Esophagus squamous epithelium (tissue), 5 donors: ENCODE measurements at regions not wholly inside any gene's neighbourhood (a gene's known extent, or its start where the extent isn't known, plus 50 kb on each side); places are given as distances from the start of the nearest gene placed in this dataset.

ENCODE experiments used
- DNase-seq: peaks from one replicate; lab custom pipeline; 2025; lab: John Stamatoyannopoulos, UW
- H3K27ac ChIP-seq, 4 donors: fragments of 200-600 bp; sonication (generic); one replicate each; pipeline ENCODE4 v1.5.1; 2016 to 2019; ENCODE audit warnings: mild to moderate bottlenecking in 1 of 4
- H3K27me3 ChIP-seq, 4 donors: fragments of 200-600 bp; sonication (generic); 1 replicate in 3 of 4; 2 replicates in 1 of 4; pipeline versions ENCODE4 v1.5.1 to v1.6.0; 2017 to 2021; ENCODE audit warnings: antibody characterized with exemption in 1 of 4
- H3K36me3 ChIP-seq, 3 donors: fragments of 200-600 bp; sonication (generic); one replicate each; pipeline ENCODE4 v1.5.1; 2016 to 2019
- H3K4me1 ChIP-seq, 3 donors: fragments of 200-600 bp; sonication (generic); one replicate each; pipeline ENCODE4 v1.5.1; 2017 to 2019
- H3K4me3 ChIP-seq, 4 donors: fragments of 200-600 bp; sonication (generic); 1 replicate in 3 of 4; 2 replicates in 1 of 4; pipeline ENCODE4 v1.5.1; 2016 to 2019; ENCODE audit warnings: mild to moderate bottlenecking in 2 of 4, moderate library complexity in 1 of 4
- H3K9me3 ChIP-seq, 3 donors: fragments of 200-600 bp; sonication (generic); one replicate each; pipeline ENCODE4 v1.5.1; 2016 to 2019
- POLR2A ChIP-seq, 4 donors: fragments of 450-650 bp; IDR thresholded peaks; one replicate each; pipeline ENCODE4 v1.6.1; 2017; ENCODE audit warnings: antibody characterized with exemption in 4 of 4, mild to moderate bottlenecking in 4 of 4, moderate library complexity in 3 of 4
- WGBS, 2 donors: methylation state at CpG; one replicate each; pipeline ENCODE4 v1.1.5; 2018; 5-methylcytosine and 5-hydroxymethylcytosine counted together
- intact Hi-C: fragments of 100-400 bp; cut with DNase I; formaldehyde crosslinking; loops from one replicate; pipeline ENCODE4 v1.15.0; 2022
- TF ChIP-seq, protein P1 (sequence below), 6 experiments: fragments of 450-650 bp in 4 of 6; fragments of 200-600 bp in 2 of 6; sonication (generic) in 2 of 6; IDR thresholded peaks; one replicate each; pipeline ENCODE4 v1.5.1; 2016 to 2019; ENCODE audit warnings: antibody characterized with exemption in 6 of 6, mild to moderate bottlenecking in 4 of 6, moderate library complexity in 4 of 6
- donor health status: DM: yes; HTN: yes; CAD: no.

DNA sequence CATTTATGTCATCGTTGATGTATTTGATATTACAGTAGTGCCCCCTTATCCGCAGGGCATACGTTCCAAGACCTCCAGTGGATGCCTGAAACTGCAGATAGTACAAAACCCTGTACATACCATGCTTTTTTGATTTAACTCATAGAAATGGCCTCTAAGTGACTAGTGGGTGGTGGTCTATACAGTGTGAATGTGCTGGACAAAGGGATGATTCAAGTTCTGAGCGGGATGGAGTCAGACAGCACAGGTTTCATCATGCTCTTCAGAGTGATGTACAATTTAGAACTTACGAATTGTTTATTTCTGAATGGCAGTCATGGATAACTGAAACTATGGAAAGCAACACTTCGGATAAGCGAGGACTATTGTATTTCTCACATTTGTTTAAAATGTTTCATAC lies 473.1 kb upstream of the FANCL start:
- intact Hi-C loops, result no loop called here

GRCh38 chr2:58710795-58711279 lies 469.7 kb upstream of the FANCL start:
- H3K36me3 ChIP-seq, result no peaks in the 10 kb centered on the region
- no peak for DNase-seq
- TF ChIP-seq, protein P1, sequence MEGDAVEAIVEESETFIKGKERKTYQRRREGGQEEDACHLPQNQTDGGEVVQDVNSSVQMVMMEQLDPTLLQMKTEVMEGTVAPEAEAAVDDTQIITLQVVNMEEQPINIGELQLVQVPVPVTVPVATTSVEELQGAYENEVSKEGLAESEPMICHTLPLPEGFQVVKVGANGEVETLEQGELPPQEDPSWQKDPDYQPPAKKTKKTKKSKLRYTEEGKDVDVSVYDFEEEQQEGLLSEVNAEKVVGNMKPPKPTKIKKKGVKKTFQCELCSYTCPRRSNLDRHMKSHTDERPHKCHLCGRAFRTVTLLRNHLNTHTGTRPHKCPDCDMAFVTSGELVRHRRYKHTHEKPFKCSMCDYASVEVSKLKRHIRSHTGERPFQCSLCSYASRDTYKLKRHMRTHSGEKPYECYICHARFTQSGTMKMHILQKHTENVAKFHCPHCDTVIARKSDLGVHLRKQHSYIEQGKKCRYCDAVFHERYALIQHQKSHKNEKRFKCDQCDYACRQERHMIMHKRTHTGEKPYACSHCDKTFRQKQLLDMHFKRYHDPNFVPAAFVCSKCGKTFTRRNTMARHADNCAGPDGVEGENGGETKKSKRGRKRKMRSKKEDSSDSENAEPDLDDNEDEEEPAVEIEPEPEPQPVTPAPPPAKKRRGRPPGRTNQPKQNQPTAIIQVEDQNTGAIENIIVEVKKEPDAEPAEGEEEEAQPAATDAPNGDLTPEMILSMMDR (IDR thresholded peaks at IDR 0.05), result no peak
- no peak for TF ChIP-seq POLR2A (IDR thresholded peaks at IDR 0.05)
- no peaks in the 10 kb centered on the region for H3K9me3 ChIP-seq
- H3K4me1 ChIP-seq, result no peaks in the 10 kb centered on the region
- no peak overlapping the region for H3K27ac ChIP-seq
- 53 to 61% methylated on average over 7 to 8 of the region's 8 CpGs for WGBS, 2 donors
- intact Hi-C loops, result no loop called here
- no peak overlapping the region for H3K4me3 ChIP-seq
- no peaks in the 10 kb centered on the region for H3K27me3 ChIP-seq

More for the DNA sequence above, 473.1 kb upstream of the FANCL start:
- no peaks in the 10 kb centered on the region for H3K9me3 ChIP-seq
- H3K27me3 ChIP-seq, result no peaks in the 10 kb centered on the region
- no peak for DNase-seq
- no peak overlapping the region for H3K4me3 ChIP-seq
- H3K27ac ChIP-seq, result no peak overlapping the region
- no peaks in the 10 kb centered on the region for H3K36me3 ChIP-seq
- no peak for TF ChIP-seq POLR2A (IDR thresholded peaks at IDR 0.05)
- TF ChIP-seq, protein P1 (IDR thresholded peaks at IDR 0.05), result no peak
- 76 to 84% methylated on average over 7 of the region's 7 CpGs for WGBS, 2 donors
- H3K4me1 ChIP-seq, result no peaks in the 10 kb centered on the region

DNA sequence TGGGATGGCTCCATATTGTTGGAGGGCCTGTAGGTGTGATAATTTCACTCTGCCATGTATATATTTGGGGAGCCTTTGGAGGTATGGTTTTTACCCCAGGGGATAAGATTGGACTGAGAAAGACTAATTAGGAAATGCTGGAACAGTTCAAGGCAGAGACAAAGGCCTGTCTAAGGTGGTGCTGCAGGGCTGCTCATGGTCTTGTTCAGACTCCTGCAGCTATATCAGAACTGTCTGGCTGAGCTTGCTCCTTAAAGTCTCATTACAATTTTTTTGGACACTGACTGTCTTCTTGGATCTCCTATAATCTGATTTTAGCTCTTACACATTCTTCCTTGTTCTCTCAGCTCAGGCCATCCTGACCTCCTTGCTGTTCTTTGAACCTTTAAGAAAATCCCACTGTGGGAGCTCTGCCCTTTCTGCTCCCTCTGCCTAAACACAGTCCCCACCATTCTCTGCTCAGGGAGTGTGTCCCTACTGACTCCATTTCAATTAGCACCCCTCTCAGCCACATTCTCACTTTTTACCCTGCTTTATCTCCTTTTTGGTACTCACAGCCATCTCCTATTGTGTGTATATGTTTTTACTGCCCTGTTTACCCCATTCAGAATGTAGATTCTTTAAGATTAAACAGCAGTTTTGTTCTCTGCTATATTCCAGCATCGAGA lies 468.7 kb upstream of the FANCL start:
- Histone ChIP-seq H3K36me3 (no peaks in the 10 kb centered on the region), H3K27me3 (no peaks in the 10 kb centered on the region), H3K4me1 (no peaks in the 10 kb centered on the region), H3K9me3 (no peaks in the 10 kb centered on the region), H3K4me3 (no peak overlapping the region), H3K27ac (no peak overlapping the region)
- TF ChIP-seq, protein P1 (IDR thresholded peaks at IDR 0.05), result no peak
- no peak for TF ChIP-seq POLR2A (IDR thresholded peaks at IDR 0.05)
- no peak for DNase-seq
- intact Hi-C loops, result no loop called here
- WGBS, 2 donors, result 44 to 64% methylated on average over 1 of the region's 1 CpG

DNA sequence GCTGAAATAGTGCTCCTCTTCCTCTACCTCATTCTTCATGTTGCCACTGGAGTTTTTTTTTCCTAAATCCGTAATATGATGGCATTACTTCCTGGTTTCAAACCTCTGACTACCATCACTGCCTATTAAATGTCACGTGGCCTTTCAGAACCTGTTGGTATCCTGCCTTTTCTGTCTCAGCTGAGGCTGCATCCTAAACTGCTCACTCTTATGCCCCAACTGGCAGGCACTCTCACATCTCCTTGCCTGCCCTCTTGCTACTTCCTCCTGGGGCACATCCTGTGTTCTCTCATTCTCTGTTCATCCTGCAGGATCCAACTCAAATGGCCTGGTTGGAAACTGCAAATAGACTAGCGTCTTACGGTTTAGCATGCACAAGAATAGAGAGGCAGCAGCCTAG lies 468.1 kb upstream of the FANCL start:
- WGBS, 2 donors, result 55 to 63% methylated on average over 3 to 4 of the region's 4 CpGs
- H3K4me3 ChIP-seq, result no peak overlapping the region

GRCh38 chr2:58708565-58708964 lies 467.4 kb upstream of the FANCL start:
- WGBS, 2 donors, result 27 to 33% methylated on average over 1 of the region's 1 CpG

More for the DNA sequence above, 468.1 kb upstream of the FANCL start:
- Histone ChIP-seq H3K4me1 (no peaks in the 10 kb centered on the region), H3K27ac (no peak overlapping the region), H3K9me3 (no peaks in the 10 kb centered on the region), H3K27me3 (no peaks in the 10 kb centered on the region), H3K36me3 (no peaks in the 10 kb centered on the region)
- intact Hi-C loops, result no loop called here
- DNase-seq, result no peak
- no peak for TF ChIP-seq POLR2A (IDR thresholded peaks at IDR 0.05)
- TF ChIP-seq, protein P1 (IDR thresholded peaks at IDR 0.05), result no peak

More at GRCh38 chr2:58708565-58708964, 467.4 kb upstream of the FANCL start:
- no peak overlapping the region for H3K27ac ChIP-seq
- no peaks in the 10 kb centered on the region for H3K36me3 ChIP-seq
- DNase-seq, result no peak
- TF ChIP-seq, protein P1 (IDR thresholded peaks at IDR 0.05), result no peak
- no peak for TF ChIP-seq POLR2A (IDR thresholded peaks at IDR 0.05)
- no peaks in the 10 kb centered on the region for H3K27me3 ChIP-seq
- no peaks in the 10 kb centered on the region for H3K4me1 ChIP-seq
- intact Hi-C loops, result no loop called here
- no peak overlapping the region for H3K4me3 ChIP-seq
- no peaks in the 10 kb centered on the region for H3K9me3 ChIP-seq
